ENCODE measurements at regions not wholly inside any gene's neighbourhood (a gene's known extent, or its start where the extent isn't known, plus 50 kb on each side); places are given as distances from the start of the nearest gene placed in this dataset.

DNA sequence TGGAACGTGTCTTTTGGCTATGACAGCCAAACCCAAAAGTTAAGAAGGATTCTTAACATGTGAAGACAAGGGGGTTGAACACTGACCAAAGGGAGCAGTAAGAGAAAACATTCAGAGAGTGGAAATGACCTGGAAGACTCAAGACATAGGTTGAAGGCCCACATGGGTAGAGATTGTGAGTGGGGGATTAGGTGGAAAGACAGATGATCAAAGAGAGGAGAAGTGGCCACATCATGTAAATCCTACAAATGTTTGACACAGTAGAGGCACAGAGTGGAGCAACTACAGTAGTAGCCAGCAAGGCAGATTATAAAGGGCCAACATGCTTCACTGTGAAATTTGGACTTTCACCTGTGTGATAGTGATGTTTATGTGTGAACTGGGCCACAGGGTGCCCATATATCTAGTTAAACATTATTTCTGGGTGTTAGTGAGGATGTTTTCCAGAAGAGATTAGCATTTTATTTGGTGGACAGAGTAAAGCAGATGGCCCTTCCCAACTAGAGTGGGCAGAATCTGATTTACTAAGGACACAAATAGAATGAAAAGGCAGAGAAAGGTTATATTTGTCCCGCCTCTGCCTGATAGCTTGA lies 559.3 kb downstream of the RAB28 start:
- intact Hi-C loops (cut with micrococcal nuclease) = no loop called here
- no peaks in the 10 kb centered on the region for H3K27me3 ChIP-seq (ENCODE audit: low read length)
- BruUV-seq (replicated peaks) = no TSS peak
- no peaks in the 10 kb centered on the region for H3K9me2 ChIP-seq (replicated peaks; ENCODE audit: low read length)
- no peak overlapping the region for H2AFZ ChIP-seq (ENCODE audit: low read length)
- no peak overlapping the region for H3K9ac ChIP-seq (ENCODE audit: low read length)
- POLR2A ChIA-PET (ENCODE audit: unreplicated experiment) = no interaction called here
- ATAC-seq (no peak), DNase-seq (no peak)
- H4K20me1 ChIP-seq (ENCODE audit: low read length) = no peaks in the 10 kb centered on the region
- H3K36me3 ChIP-seq (ENCODE audit: low read depth, low read length) = no peaks in the 10 kb centered on the region
- H3K4me2 ChIP-seq (ENCODE audit: low read length) = no peak overlapping the region
- no peaks in the 10 kb centered on the region for H3K4me1 ChIP-seq (ENCODE audit: insufficient read depth, low read length)
- H3F3A ChIP-seq (ENCODE audit: low read length, unreplicated experiment) = no peaks in the 10 kb centered on the region
- no peak overlapping the region for H3K4me3 ChIP-seq (ENCODE audit: low read length)
- no peaks in the 10 kb centered on the region for H3K79me2 ChIP-seq (ENCODE audit: low read length)
- TF ChIP-seq EZH2 (IDR thresholded peaks at IDR 0.05; ENCODE audit: low read length, unreplicated experiment) = no peak
- TF ChIP-seq, protein P1, sequence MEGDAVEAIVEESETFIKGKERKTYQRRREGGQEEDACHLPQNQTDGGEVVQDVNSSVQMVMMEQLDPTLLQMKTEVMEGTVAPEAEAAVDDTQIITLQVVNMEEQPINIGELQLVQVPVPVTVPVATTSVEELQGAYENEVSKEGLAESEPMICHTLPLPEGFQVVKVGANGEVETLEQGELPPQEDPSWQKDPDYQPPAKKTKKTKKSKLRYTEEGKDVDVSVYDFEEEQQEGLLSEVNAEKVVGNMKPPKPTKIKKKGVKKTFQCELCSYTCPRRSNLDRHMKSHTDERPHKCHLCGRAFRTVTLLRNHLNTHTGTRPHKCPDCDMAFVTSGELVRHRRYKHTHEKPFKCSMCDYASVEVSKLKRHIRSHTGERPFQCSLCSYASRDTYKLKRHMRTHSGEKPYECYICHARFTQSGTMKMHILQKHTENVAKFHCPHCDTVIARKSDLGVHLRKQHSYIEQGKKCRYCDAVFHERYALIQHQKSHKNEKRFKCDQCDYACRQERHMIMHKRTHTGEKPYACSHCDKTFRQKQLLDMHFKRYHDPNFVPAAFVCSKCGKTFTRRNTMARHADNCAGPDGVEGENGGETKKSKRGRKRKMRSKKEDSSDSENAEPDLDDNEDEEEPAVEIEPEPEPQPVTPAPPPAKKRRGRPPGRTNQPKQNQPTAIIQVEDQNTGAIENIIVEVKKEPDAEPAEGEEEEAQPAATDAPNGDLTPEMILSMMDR (conservative IDR thresholded peaks at IDR 0.05; ENCODE audit: low read depth, low read length) = no peak
- TF ChIP-seq EZH2phosphoT487 (IDR thresholded peaks at IDR 0.05; ENCODE audit: borderline replicate concordance, low read length) = no peak
- CTCF ChIA-PET = no interaction called here
- H3K27ac ChIP-seq (ENCODE audit: low read length) = no peak overlapping the region
- no peaks in the 10 kb centered on the region for H3K9me3 ChIP-seq (ENCODE audit: low read length)

DNA sequence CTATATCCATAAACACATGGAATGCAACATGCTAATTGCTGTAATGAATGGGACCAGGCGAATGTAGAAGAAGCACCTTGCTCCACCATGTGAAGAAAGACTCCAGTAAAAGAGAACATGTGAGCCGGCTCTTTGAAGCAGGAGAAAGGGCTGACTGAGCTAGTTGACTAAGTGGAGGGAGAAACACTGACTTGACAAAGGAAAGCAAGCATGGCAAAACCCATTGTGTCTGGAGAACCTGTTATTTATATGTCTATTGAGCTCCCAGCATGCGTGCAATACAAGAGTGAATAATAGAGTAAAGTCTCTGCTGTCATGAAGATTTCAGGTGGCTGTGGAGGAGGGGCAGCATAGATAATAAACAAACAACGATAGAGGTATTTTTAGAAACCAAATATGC lies 559.9 kb downstream of the RAB28 start:
- Histone ChIP-seq H3K27me3 (ENCODE audit: low read length) (no peaks in the 10 kb centered on the region), H3K4me1 (ENCODE audit: insufficient read depth, low read length) (no peaks in the 10 kb centered on the region), H3K4me2 (ENCODE audit: low read length) (no peak overlapping the region), H3K79me2 (ENCODE audit: low read length) (no peaks in the 10 kb centered on the region), H2AFZ (ENCODE audit: low read length) (no peak overlapping the region), H3K27ac (ENCODE audit: low read length) (no peak overlapping the region), H3K9me3 (ENCODE audit: low read length) (no peaks in the 10 kb centered on the region), H3K36me3 (ENCODE audit: low read depth, low read length) (no peaks in the 10 kb centered on the region), H4K20me1 (ENCODE audit: low read length) (no peaks in the 10 kb centered on the region), H3K9me2 (replicated peaks; ENCODE audit: low read length) (no peaks in the 10 kb centered on the region), H3K4me3 (ENCODE audit: low read length) (no peak overlapping the region), H3K9ac (ENCODE audit: low read length) (no peak overlapping the region), H3F3A (ENCODE audit: low read length, unreplicated experiment) (no peaks in the 10 kb centered on the region)
- TF ChIP-seq EZH2phosphoT487 (IDR thresholded peaks at IDR 0.05; ENCODE audit: borderline replicate concordance, low read length) (no peak), EZH2 (IDR thresholded peaks at IDR 0.05; ENCODE audit: low read length, unreplicated experiment) (no peak)
- TF ChIP-seq, protein P1 (conservative IDR thresholded peaks at IDR 0.05; ENCODE audit: low read depth, low read length) = no peak
- ATAC-seq (no peak), DNase-seq (no peak)
- ChIA-PET CTCF (no interaction called here), POLR2A (ENCODE audit: unreplicated experiment) (no interaction called here)
- BruUV-seq (replicated peaks) = no TSS peak
- intact Hi-C loops (cut with micrococcal nuclease) = no loop called here

DNA sequence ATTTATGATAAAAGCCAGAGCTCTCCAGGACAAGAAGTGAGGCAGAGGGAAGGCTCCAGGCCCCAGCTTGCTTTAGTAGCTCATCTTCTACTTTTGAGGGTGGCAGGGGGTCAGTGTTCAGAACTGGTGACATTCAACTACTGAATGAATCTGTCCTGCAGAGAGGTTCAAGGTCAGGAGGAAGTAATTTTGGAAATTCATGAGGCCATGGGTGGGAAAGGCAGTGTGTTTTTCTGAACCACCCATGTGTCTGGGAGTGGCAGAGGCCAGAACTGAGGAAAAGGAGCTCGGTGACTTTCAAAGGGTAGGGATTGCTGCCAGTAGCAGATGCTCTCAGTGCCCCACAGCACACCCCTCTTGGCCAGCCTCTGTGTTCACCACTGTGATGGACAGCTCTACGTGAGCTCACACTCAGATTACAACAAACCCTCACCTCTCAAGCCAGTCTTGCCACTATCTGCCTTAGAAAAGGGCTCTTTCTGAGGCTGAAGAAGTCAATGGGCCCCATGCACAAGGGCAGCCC lies 571.2 kb downstream of the RAB28 start:
- TF ChIP-seq EZH2 (IDR thresholded peaks at IDR 0.05; ENCODE audit: low read length, unreplicated experiment) = no peak
- TF ChIP-seq, protein P1 (conservative IDR thresholded peaks at IDR 0.05; ENCODE audit: low read depth, low read length) = no peak
- no peak for TF ChIP-seq EZH2phosphoT487 (IDR thresholded peaks at IDR 0.05; ENCODE audit: borderline replicate concordance, low read length)
- intact Hi-C loops (cut with micrococcal nuclease) = no loop called here
- Histone ChIP-seq H3K9me3 (ENCODE audit: low read length) (no peaks in the 10 kb centered on the region), H3K4me3 (ENCODE audit: low read length) (no peak overlapping the region), H3K27me3 (ENCODE audit: low read length) (no peaks in the 10 kb centered on the region), H3K4me1 (ENCODE audit: insufficient read depth, low read length) (no peaks in the 10 kb centered on the region), H2AFZ (ENCODE audit: low read length) (no peak overlapping the region), H3K79me2 (ENCODE audit: low read length) (no peaks in the 10 kb centered on the region), H3K9me2 (replicated peaks; ENCODE audit: low read length) (no peaks in the 10 kb centered on the region), H3K4me2 (ENCODE audit: low read length) (no peak overlapping the region), H3K9ac (ENCODE audit: low read length) (no peak overlapping the region), H4K20me1 (ENCODE audit: low read length) (no peaks in the 10 kb centered on the region), H3F3A (ENCODE audit: low read length, unreplicated experiment) (no peaks in the 10 kb centered on the region), H3K36me3 (ENCODE audit: low read depth, low read length) (no peaks in the 10 kb centered on the region), H3K27ac (ENCODE audit: low read length) (no peak overlapping the region)
- ChIA-PET POLR2A (ENCODE audit: unreplicated experiment) (no interaction called here), CTCF (no interaction called here)
- ATAC-seq (no peak), DNase-seq (no peak)
- no TSS peak for BruUV-seq (replicated peaks)

Measured in PC-3 (cell line).